ENCODE measurements at regions not wholly inside any gene's neighbourhood (a gene's known extent, or its start where the extent isn't known, plus 50 kb on each side); places are given as distances from the start of the nearest gene placed in this dataset.
"Not testable (repeated sequence)": the region's sequence is repeated elsewhere in the genome, so short reads cannot be mapped to it uniquely, and the experiment has no call there.

- no peak for ATAC-seq
- DNase-seq: no peak
- intact Hi-C loops (cut with micrococcal nuclease): no loop called here
These were observed 103.5 kb downstream of the LSMEM1 start for GRCh38 chr7:112584290-112584689.

DNA sequence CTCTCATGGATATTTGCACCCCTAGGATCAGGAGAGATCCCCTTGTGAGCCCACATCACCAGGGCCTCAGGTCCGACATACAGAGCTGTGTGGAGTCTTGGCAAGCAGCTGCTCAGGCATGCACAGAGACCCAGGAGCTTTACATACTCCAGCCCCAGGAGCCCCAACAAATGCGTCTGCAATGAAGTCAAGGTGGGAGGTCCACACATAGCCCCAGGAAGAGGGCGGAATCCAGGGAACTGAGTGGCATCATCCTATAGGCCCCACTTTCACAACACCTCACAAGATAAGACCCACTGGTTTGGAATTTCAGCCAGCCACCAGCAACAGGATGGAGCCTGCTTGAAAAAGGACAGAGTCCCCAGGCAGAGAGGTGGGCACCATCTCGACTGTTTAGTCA lies 106.7 kb downstream of the LSMEM1 start:
- DNase-seq (no peak), ATAC-seq (no peak)
- intact Hi-C loops (cut with micrococcal nuclease): no loop called here

DNA sequence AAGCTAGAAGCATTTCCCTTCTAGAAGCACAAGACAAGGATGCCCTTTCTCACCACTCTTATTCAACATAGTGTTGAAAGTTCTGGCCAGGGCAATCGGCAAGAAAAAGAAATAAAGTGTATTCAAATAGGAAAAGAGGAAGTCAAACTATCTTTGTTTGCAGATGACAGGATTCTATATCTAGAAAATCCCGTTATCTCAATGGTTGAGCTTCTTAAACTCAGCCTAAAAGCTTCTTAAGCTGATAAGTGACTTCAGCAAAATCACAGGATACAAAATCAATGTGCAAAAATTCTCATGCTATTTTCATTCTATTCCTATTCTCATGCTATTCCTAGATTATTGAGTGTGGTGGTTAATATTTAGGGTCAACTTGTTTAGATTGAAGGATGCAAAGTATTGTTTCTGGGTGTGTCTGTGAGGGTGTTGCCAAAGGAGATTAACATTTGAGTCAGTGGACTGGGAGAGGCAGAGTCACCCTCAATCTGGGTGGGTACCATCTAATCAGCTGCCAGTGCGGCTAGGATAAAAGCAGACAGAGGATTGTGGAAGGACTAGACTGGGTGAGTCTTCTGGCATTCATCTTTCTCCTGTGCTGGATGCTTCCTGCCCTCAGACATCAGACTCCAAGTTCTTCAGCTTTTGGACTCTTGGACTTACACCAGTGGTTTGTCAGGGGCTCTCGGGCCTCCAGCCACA lies 111.9 kb downstream of the LSMEM1 start:
- DNase-seq; intact Hi-C loops (cut with micrococcal nuclease); ATAC-seq: not testable (repeated sequence)

DNA sequence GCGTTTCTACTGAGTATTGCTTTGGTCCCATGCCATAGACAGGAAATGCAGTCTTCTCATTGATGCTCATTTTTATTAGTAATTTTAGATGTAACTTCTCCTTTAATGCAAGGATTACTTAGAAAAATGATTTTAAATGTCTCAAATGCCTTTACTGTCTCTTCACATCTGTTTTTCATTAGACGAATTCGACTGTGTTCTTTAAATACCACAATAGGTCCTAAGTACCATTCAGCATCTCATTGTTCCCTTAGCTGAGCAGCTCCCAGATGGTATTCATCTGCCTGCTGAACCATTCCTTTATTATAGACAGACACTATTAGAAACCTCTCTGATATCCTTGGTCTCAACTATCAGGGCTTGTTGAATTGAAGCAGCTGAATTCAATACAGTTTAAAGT lies 113.6 kb downstream of the LSMEM1 start:
- intact Hi-C loops (cut with micrococcal nuclease): no loop called here
- DNase-seq: no peak

DNA sequence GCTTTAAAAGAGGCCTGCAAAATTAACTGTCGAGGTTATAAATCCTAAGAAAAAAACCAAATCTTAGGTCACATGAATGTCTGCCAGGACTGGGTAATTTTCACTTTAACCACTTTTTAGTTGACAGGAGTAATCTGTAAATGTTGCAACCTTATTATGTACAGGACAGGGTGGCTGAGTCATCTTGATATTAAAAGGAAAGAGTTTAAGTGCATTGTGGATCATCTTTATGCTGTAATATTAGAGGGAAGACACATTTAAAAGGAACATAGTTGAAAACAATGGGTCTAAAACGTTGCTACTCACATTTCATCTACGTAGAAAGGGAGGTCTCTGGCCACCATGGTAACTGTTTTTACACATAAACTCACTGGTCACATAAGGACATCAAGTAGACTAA lies 115.5 kb downstream of the LSMEM1 start:
- DNase-seq: no peak
- ATAC-seq: no peak
- intact Hi-C loops (cut with micrococcal nuclease): no loop called here

More for the DNA sequence above, 113.6 kb downstream of the LSMEM1 start:
- no peak for ATAC-seq

GRCh38 chr7:112596981-112597380 lies 116.2 kb downstream of the LSMEM1 start:
- intact Hi-C loops (cut with micrococcal nuclease): no loop called here
- no peak for DNase-seq
- ATAC-seq: no peak

DNA sequence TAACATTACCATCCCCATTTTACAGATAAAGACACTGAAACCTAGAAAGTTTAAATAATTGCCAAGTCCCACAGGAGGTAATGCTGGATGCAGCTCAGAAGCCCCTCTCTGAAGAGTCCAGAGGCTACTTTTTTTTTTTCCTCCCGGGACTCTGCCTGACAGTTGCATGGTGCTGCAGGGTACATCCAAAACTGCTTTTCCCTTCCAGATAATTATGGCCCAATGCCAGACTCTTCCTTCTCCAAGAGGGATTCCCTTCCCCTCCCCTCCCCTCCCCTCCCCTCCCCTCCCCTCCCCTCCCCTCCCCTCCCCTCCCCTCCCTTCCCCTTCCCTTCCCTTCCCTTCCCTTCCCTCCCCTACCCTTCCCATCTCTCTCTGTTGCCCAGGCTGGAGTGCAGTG lies 122.9 kb downstream of the LSMEM1 start:
- ATAC-seq (no peak), DNase-seq (no peak)
- intact Hi-C loops (cut with micrococcal nuclease): no loop called here

- intact Hi-C loops (cut with micrococcal nuclease): no loop called here
- no peak for DNase-seq
- no peak for ATAC-seq
These were observed 129.8 kb downstream of the LSMEM1 start for GRCh38 chr7:112610636-112611035.

- intact Hi-C loops (cut with micrococcal nuclease): no loop called here
- DNase-seq: no peak
- no peak for ATAC-seq
These were observed 134.9 kb downstream of the LSMEM1 start for GRCh38 chr7:112615701-112616100.

DNA sequence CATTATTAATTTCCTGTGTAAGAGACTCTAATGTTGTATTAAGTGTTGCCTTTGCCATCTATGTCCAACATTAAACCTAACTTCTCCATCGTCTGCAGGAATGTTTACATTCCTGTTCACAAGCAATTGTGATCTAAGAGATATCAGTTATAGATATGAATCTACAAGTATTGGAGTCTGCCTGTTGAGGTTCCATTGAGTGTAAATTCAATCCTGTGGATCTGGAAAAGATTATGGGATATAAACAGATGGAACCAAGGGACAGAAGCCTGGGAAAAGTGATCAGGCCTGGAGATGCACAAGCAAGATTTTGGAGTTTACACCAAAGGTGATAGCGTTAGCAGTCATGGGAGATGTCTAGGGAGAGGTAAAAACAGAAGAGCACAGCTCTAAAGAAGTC lies 135.5 kb downstream of the LSMEM1 start:
- intact Hi-C loops (cut with micrococcal nuclease): no loop called here
- no peak for ATAC-seq
- no peak for DNase-seq

DNA sequence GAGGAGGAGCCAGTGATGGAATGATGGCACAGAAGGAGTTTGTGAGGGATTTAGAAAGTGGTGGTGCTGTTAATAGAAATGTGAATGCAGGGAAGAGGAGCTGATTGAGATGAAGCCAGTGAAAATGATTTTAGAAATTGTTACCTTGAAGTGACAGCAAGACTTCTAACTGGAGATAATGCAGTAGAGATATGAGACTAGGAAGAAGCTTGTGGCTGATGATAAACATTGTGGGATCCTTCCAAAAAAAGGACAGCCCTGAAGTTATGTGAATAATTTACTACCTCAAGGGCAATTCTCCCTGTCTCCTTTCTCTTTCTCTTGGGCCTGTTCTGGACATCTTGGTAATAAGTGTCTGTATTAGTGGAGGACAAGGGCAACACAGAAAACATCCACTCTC lies 138.6 kb downstream of the LSMEM1 start:
- intact Hi-C loops (cut with micrococcal nuclease): no loop called here

GRCh38 chr7:112622159-112622715 lies 141.4 kb downstream of the LSMEM1 start:
- no peak for ATAC-seq

More for the DNA sequence above, 138.6 kb downstream of the LSMEM1 start:
- DNase-seq (no peak), ATAC-seq (no peak)

DNA sequence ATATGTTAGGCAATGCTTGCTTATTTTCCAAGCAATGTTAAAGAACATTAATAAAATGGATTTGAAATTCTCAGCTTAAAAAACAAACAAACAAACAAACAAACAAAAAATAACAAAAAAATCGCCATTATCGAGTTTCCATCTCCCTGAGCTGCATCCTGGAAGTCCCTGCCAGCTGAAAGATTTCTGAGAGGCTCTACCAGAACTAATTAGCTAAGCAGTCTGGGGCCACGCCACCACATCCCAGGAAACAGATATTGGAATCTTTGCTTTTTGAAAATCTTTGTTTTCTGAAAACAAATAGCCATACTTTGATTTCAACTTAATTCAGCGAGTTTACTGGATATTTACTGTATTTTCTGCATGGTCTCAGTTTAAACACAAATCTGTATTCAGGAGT lies 143.6 kb downstream of the LSMEM1 start:
- intact Hi-C loops (cut with micrococcal nuclease): no loop called here
- ATAC-seq (no peak), DNase-seq (no peak)

More at GRCh38 chr7:112622159-112622715, 141.4 kb downstream of the LSMEM1 start:
- DNase-seq: no peak
- intact Hi-C loops (cut with micrococcal nuclease): no loop called here

DNA sequence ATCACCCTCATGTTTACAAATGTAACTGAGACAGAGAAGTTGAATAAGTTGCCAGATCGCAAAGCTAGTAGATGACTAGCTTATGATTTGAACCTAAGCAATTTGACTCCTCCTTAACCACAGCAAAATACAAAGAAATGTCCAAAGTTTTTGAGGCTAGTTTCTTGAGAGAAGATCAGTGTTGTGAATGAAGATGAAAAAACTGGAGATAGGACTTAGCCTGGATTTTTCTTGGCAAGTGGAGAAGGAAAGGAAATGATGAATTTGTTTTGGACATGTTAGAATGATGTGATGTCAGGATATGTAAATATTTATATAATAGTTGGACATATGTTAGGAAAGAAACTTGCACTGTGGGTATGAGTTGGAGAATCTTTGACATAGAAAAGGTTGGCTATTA lies 149.8 kb downstream of the LSMEM1 start:
- intact Hi-C loops (cut with micrococcal nuclease): no loop called here
- ATAC-seq (no peak), DNase-seq (no peak)

DNA sequence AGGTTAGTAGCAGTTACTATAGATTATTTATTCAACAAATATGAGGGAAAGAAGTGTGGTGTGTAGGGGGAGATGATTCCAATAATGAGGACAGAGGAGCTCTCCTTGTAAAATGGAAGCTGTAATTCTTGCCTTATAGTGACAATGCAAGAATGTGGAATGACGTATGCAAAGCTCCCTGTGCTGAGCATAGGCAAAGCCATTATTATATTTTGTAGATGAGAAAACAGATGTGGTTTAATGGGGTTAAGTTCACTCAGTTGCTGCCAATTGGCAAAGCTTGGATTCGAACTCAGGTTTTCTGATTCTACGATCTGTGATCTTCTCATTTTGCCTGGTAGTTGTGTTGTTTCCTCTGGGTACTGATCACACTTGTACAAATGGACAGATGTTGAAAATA lies 153.3 kb downstream of the LSMEM1 start:
- ATAC-seq: no peak
- DNase-seq: no peak
- intact Hi-C loops (cut with micrococcal nuclease): no loop called here

GRCh38 chr7:112635742-112636141 lies 154.5 kb downstream of the TMEM168 start:
- no peak for ATAC-seq
- intact Hi-C loops (cut with micrococcal nuclease): no loop called here
- DNase-seq: no peak

DNA sequence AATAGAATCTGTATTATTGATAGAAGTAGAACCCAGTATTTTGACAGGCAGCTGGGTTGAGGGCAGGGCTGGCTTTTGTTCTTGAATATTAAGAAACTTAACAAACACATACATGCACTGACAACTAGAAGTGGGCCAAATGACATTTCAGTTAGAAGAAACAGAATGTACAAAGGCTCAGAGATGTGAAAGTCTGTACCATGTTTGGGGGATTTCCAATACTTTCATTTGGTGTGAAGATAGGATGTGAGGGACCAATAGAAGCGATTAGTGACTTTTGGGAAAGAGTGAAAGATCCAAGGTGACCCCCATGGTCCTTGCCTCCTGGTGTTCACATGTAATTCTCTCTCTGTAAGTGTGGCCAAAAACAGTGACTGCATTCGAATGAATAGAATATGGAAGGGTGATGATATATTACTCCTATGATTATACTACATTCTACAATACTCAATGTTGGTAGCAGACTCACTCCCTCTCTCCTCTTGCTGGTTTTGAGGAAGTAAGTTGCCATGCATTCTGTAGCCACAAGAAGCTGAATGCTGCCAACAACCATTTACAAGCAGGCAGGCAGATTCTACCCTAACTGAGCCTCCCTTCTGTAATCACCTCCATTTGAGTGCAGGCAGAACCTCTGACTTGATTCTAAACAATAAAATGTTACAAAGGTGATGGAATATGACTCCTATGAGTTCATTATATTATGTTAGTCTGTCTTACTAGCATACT lies 151.4 kb downstream of the TMEM168 start:
- no peak for DNase-seq
- no peak for ATAC-seq
- intact Hi-C loops (cut with micrococcal nuclease): no loop called here

DNA sequence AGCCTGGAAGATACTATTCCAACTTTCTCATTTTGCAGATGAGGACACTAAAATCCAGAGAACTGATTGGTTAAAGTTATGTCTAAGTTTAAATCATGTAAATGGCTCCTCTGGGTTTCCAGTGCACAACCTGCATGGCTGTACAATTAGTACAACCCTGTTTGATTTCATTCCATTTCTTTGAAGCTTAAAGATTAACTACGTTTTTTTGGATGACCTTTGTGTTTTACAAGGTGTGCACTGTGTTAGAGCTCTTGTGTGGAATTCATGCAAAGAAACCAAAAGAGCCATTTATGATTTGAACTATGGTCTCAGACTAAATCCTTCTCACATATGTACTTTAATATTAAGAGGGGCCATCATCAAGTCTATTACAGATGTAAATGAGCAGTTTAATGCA lies 149.5 kb downstream of the TMEM168 start:
- intact Hi-C loops (cut with micrococcal nuclease): no loop called here
- DNase-seq (no peak), ATAC-seq (no peak)

- ATAC-seq (no peak), DNase-seq (no peak)
- intact Hi-C loops (cut with micrococcal nuclease): no loop called here
These were observed 143.4 kb downstream of the TMEM168 start for GRCh38 chr7:112646783-112647182.

- DNase-seq: no peak
- no peak for ATAC-seq
- intact Hi-C loops (cut with micrococcal nuclease): no loop called here
These were observed 141.4 kb downstream of the TMEM168 start for GRCh38 chr7:112648781-112649180.

DNA sequence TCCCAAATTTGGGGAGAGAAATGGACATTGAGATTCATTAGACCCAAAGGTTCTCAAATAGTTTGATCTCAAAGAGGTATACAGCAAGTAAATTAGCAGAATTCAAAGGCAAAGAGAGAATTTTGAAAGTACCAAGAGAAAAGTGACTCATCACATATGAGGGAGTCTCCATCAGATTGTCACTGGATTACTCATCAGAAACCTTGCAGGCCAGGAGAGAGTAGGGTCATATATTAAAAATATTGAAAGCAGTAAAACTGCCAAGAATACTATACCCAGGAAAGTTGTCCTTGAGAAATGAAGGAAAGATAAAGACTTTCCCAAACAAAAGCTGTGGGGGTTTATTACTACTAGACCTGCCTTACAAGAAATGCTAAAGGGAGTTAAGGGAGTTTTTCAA lies 140.6 kb downstream of the TMEM168 start:
- intact Hi-C loops (cut with micrococcal nuclease): no loop called here
- DNase-seq: no peak
- no peak for ATAC-seq
